HG03432 (cell line): ENCODE measurements at regions not wholly inside any gene's neighbourhood (a gene's known extent, or its start where the extent isn't known, plus 50 kb on each side); places are given as distances from the start of the nearest gene placed in this dataset.
"Not testable (repeated sequence)": the region's sequence is repeated elsewhere in the genome, so short reads cannot be mapped to it uniquely, and the experiment has no call there.

Experiments
- ATAC-seq: cut with Tn5 transposase; IDR thresholded peaks from one replicate; pipeline ENCODE4 v1.9.1; 2021; ENCODE audit warnings: mild to moderate bottlenecking, moderate library complexity; ENCODE audit not compliant: unreplicated experiment

- ATAC-seq: not testable (repeated sequence)
Measured at GRCh38 chr5:90073026-90073570, 336.5 kb downstream of the CETN3 start.

GRCh38 chr5:90071656-90072055 is 337.9 kb downstream of the CETN3 start:
- ATAC-seq: no peak

GRCh38 chr5:90071066-90071465 is 338.5 kb downstream of the CETN3 start:
- ATAC-seq: no peak

DNA sequence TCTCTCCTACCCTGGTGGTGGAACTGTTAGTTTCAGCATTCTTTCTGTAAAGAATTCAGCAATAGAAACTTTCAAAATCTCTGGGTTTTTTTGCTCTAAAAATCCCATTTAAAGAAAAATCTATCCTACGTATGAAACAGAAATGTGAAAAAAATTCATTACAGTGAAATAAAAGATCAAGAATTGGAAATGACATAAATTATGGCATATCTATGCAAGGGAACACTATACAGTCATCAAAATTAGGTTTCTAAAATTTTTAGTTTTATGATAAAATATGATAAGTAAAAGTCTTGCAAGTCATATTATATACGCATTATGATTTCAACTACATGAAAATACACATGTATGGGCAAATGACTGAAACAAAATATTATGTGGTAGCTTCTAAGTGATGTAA is 342.6 kb downstream of the CETN3 start:
- ATAC-seq: no peak

DNA sequence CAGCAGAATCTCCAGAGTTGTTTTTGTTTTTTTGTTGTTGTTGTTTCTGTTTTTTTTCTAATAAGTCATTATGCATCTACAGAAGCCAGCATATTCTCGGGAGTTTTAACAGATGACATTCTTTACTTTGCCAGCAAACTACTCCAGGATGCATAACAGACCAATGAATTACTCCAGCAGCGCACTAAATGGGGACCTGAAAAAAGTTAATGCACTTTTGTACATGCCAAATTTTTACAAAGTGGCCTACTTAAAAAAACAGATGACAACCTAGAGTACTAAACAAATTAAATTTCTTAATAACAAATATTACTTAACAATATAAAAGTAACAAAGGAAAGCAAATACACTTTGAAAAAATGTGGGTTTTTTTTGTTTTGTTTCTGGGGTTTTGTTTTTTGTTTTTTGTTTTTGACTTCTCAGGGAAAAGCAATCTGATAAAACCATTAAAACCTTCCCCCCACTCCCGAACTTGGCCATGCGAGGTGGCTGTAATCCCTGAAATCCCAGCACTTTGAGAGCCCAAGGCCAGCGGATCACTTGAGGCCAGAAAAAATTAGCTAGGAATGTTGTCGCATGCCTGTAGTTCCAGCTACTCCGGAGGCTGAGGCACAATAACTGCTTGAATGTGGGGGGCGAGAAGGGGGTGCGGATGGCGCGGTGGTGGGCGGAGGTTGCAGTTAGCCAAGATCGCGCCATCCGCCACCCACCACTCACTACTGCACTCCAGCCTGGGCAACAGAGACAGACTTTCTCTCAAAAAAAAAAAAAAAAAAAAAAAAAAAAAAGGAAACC is 352.4 kb downstream of the CETN3 start:
- ATAC-seq: no peak

DNA sequence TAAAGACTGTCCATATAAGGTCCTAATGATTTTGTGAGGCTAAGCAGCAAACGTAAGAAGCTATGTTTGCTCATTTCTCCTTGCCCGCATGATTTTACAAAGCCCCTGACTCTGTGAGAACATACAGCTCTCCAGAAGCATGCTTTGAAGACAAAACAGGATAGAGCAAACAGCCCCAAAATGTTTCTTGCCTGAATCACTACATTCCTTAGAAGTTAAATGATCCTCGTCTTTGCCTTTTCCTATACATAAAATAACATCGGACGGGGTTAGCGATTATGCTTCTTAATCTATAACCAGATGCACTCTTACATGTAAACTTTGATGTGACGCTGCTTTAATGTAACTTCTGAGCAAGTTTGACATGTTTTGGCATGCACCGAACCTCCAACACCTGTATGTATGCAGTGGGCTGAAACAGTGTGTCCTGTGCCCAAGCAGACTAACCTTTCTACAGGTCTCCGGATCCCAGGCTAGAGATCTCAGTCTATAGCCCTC is 353.7 kb downstream of the CETN3 start:
- ATAC-seq: no peak

- ATAC-seq: no peak
Measured at GRCh38 chr5:90054612-90055011, 354.9 kb downstream of the CETN3 start.

DNA sequence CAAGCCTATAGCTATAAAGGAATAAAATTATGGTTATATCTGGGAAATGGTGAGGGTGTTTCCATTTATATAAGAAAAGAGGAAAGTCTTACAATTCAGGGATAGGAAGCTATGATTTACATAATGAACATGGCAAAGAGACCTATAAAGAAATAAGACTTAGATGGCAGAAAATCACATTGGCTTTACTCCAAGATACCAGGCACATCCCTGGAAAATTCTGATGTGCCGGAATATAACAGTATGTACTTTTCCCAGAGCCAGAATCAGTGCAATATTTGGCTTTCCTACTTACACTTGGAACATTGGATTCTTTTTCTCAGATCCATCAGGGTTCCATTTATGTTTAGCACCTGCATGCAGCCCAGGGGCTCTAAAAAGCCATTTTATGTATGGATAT is 357.8 kb downstream of the CETN3 start:
- no peak for ATAC-seq

- no peak for ATAC-seq
Measured at GRCh38 chr5:90050103-90050502, 359.5 kb downstream of the CETN3 start.

GRCh38 chr5:90047113-90047512 is 362.4 kb downstream of the CETN3 start:
- ATAC-seq: no peak

DNA sequence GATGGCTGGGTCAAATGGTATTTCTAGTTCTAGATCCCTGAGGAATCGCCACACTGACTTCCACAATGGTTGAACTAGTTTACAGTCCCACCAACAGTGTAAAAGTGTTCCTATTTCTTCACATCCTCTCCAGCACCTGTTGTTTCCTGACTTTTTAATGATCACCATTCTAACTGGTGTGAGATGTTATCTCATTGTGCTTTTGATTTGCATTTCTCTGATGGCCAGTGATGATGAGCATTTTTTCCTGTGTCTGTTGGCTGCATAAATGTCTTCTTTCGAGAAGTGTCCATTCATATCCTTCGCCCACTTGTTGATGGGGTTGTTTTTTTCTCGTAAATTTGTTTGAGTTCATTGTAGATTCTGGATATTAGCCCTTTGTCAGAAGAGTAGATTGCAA is 369.5 kb downstream of the CETN3 start:
- ATAC-seq: not testable (repeated sequence)

GRCh38 chr5:90037646-90038045 is 371.9 kb downstream of the CETN3 start:
- ATAC-seq: no peak

GRCh38 chr5:90022711-90023053 is 386.9 kb downstream of the CETN3 start:
- ATAC-seq: peak; percentile 44

GRCh38 chr5:90022002-90022710 is 387.4 kb downstream of the CETN3 start:
- no peak for ATAC-seq

GRCh38 chr5:90020575-90021538 is 388.7 kb downstream of the CETN3 start:
- ATAC-seq: peak; percentile 98

- ATAC-seq: no peak
Measured at GRCh38 chr5:90017239-90017638, 392.3 kb downstream of the CETN3 start.

GRCh38 chr5:90015584-90016018 is 394.0 kb downstream of the CETN3 start:
- ATAC-seq: peak; percentile 93

GRCh38 chr5:90014420-90014819 is 395.1 kb downstream of the CETN3 start:
- peak; percentile 83 for ATAC-seq

- no peak for ATAC-seq
Measured at GRCh38 chr5:90000351-90000750, 409.2 kb downstream of the CETN3 start.

DNA sequence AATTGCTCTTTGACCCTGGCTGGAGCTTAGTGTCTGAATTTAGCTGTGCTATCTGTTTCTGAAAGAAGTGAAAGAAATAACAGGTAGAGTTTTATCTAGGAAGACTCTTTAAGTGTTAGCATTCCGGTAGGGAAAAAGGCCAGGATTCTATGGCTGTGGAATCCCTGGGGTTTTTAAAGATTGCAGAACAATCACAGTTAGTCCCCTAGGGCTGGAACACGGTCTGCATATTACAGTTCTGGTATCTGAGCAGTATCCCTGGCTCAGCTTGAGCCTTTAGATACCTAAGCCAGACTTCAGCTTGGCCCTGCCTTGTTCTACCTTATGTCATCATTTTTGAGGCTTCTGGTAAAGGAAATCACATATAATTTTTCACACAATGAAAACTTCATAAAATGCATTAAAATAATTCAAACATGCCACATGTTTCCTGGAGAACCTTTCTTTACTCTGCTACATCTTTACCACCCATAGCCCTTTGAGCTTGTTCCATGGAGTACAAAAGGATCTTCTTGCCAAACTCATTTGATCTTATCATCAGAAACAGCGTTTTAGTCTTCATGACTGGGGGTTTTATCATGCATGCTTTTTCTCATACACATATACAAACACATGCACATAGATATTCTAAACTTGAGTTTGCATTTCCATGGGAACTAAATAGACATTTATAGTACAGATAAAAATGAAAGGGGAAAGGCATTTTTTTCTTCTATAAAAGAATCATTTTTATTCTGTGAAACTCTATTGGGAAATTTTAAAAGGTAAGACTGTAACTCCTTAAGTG is 410.8 kb downstream of the CETN3 start:
- ATAC-seq: no peak
